ENCODE measurements at regions not wholly inside any gene's neighbourhood (a gene's known extent, or its start where the extent isn't known, plus 50 kb on each side); places are given as distances from the start of the nearest gene placed in this dataset.
A peak's percentile ranks its signal among the peaks of the same experiment; 100 is the strongest.

DNA sequence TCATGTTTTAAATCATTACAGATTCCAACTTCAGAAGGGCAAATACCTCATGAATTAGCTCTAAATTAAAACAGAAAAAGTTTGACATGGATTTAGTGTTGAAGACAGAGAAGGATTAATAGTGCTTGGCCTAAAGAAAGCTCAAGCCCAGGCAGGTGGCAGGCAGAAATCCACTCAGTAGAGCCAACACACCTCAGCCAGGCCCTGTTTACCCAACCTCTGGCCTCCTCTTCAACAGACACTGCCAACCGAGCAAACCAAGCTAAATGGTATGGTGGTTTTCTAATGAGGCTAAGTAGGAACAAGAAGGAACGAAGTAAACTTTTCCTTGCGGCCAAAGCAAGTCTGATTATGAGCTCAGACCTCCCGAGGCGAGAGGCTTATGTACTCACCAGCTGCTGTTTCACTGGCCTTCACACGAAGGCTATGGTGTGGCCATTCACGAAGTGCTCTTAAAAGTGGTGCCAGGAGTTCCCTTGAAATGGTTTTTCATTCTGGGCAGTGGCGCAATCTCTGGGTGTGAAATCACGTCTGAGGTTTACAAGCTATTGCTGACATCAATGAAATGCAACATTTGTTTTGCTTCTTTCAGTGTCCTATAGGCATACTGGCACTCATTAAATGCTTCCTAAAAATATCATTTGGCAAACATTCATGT is 124.1 kb upstream of the LGR5 start:
- H3K9ac ChIP-seq (ENCODE audit: insufficient read depth in 1 of 2, low read depth in 2 of 2, low read length in 2 of 2), result no peak overlapping the region
- H3K4me2 ChIP-seq (ENCODE audit: insufficient read depth, low read length), result no peak overlapping the region
- DNase-seq (ENCODE audit: extremely low read depth in 1 of 4, low spot score in 3 of 4), result no peak
- no peaks in the 10 kb centered on the region for H4K20me1 ChIP-seq (replicated peaks; ENCODE audit: control insufficient read depth, insufficient read depth, low read length)
- FAIRE-seq, result peak; percentile 11
- H3K9me1 ChIP-seq (ENCODE audit: control insufficient read depth, insufficient read depth, low read length), result no peaks in the 10 kb centered on the region
- no peaks in the 10 kb centered on the region for H3K4me1 ChIP-seq (replicated peaks in 1 of 2; ENCODE audit: control insufficient read depth in 2 of 2, insufficient read depth in 2 of 2, low read length in 2 of 2)
- POLR2A ChIA-PET, result interaction anchor here (1.2 kb wide), 1 partner anchor 12 kb away, joined by 3 read pairs; no protein-coding TSS in a partner anchor
- peaks cover 5% of the 10 kb centered on the region for H3K9me3 ChIP-seq (replicated peaks; ENCODE audit: control insufficient read depth, insufficient read depth, low read depth, low read length)
- H3K4me3 ChIP-seq, result no peak overlapping the region
- CTCF ChIA-PET (ENCODE audit: low intra/inter-chr PET ratio), result no interaction called here
- intact Hi-C loops (cut with micrococcal nuclease), result no loop called here
- H3K36me3 ChIP-seq (ENCODE audit: control insufficient read depth, insufficient read depth, low read length), result no peaks in the 10 kb centered on the region
- no peaks in the 10 kb centered on the region for H3K27me3 ChIP-seq (ENCODE audit: control insufficient read depth in 2 of 2, insufficient read depth in 2 of 2, low read length in 2 of 2)
- no peak overlapping the region for H3K27ac ChIP-seq (ENCODE audit: extremely low read depth, low read depth, low read length)
- in situ Hi-C loops (cut with MboI), result no loop called here
- no peak for TF ChIP-seq NR2C1 (IDR thresholded peaks at IDR 0.05)
- TF ChIP-seq NR2C1 (tag; IDR thresholded peaks at IDR 0.05), result no peak
- TF ChIP-seq CEBPB (tag; IDR thresholded peaks at IDR 0.05), result 0 out of 2 replicates have a peak, but pooled peaks have one; percentile 9
- 55% methylated on average over 9 of the region's 9 CpGs for WGBS (ENCODE audit: insufficient coverage, low coverage, missing lambda C conversion rate)
- BruUV-seq (replicated peaks), result no TSS peak
- no peak for ATAC-seq
- peak overlapping the region; percentile 57 for H2AFZ ChIP-seq (ENCODE audit: low read depth, low read length)
- H3K79me2 ChIP-seq (ENCODE audit: control insufficient read depth, insufficient read depth, low read length), result no peaks in the 10 kb centered on the region

DNA sequence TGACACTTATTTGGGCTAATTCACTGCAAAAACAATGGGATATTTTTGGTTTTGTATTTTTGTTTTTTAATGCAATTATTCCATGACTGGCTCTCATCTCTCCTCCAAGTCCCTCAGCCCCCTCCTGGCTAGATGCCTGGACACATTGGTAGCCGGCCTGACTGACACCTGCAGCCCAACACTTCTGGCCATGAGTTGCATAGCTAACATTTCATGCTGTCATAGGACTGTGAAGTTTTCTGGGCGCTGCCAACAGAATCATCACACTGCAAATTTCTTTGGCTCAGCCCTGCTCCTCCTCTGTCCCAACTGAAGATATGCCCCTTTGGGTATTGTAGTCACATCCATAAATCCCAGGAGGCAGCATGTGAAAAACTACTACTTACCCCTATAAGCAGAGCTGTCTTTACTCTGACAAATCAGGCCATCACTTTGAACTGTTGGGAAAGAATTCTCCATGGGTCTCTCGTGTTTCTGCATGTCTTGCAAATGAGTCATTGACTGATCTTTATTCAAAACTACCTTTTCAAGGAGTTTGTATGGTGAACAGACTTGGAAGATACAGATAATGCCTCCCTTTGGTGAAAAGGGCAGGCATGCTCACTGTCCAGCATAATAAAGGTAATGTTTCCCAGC is 126.7 kb upstream of the LGR5 start:
- in situ Hi-C loops (cut with MboI) (no loop called here), intact Hi-C loops (cut with micrococcal nuclease) (no loop called here)
- peak overlapping the region; percentile 54 for H2AFZ ChIP-seq (ENCODE audit: low read depth, low read length)
- no peak overlapping the region for H3K4me2 ChIP-seq (ENCODE audit: insufficient read depth, low read length)
- ATAC-seq (peak; percentile 67), DNase-seq (ENCODE audit: extremely low read depth in 1 of 4, low spot score in 3 of 4) (no peak), FAIRE-seq (peak; percentile 40)
- no peaks in the 10 kb centered on the region for H3K79me2 ChIP-seq (ENCODE audit: control insufficient read depth, insufficient read depth, low read length)
- 43% methylated on average over 3 of the region's 3 CpGs for WGBS (ENCODE audit: insufficient coverage, low coverage, missing lambda C conversion rate)
- H3K27me3 ChIP-seq (ENCODE audit: control insufficient read depth in 2 of 2, insufficient read depth in 2 of 2, low read length in 2 of 2), result no peaks in the 10 kb centered on the region
- peaks cover 2% of the 10 kb centered on the region; the same call in 1 of the 2 replicates for H3K9me3 ChIP-seq (replicated peaks; ENCODE audit: control insufficient read depth, insufficient read depth, low read depth, low read length)
- H4K20me1 ChIP-seq (replicated peaks; ENCODE audit: control insufficient read depth, insufficient read depth, low read length), result no peaks in the 10 kb centered on the region
- no peak overlapping the region for H3K27ac ChIP-seq (ENCODE audit: extremely low read depth, low read depth, low read length)
- CTCF ChIA-PET (ENCODE audit: low intra/inter-chr PET ratio), result no interaction called here
- no TSS peak for BruUV-seq (replicated peaks)
- no peak overlapping the region for H3K9ac ChIP-seq (ENCODE audit: insufficient read depth in 1 of 2, low read depth in 2 of 2, low read length in 2 of 2)
- TF ChIP-seq GABPB1 (CRISPR knock-in tag; IDR thresholded peaks at IDR 0.05) (no peak), FOSL1 (tag; conservative IDR thresholded peaks at IDR 0.05) (0 out of 2 replicates have a peak, but pooled peaks have one; percentile 24)
- H3K9me1 ChIP-seq (ENCODE audit: control insufficient read depth, insufficient read depth, low read length), result no peaks in the 10 kb centered on the region
- no peaks in the 10 kb centered on the region for H3K4me1 ChIP-seq (replicated peaks in 1 of 2; ENCODE audit: control insufficient read depth in 2 of 2, insufficient read depth in 2 of 2, low read length in 2 of 2)
- POLR2A ChIA-PET, result interaction anchor here (0.8 kb wide), 1 partner anchor 15 kb away, joined by 3 read pairs; no protein-coding TSS in a partner anchor
- H3K4me3 ChIP-seq, result no peak overlapping the region
- no peaks in the 10 kb centered on the region for H3K36me3 ChIP-seq (ENCODE audit: control insufficient read depth, insufficient read depth, low read length)
